GM18499 (cell line): ENCODE measurements at regions not wholly inside any gene's neighbourhood (a gene's known extent, or its start where the extent isn't known, plus 50 kb on each side); places are given as distances from the start of the nearest gene placed in this dataset.

Experiments used
- ATAC-seq: cut with Tn5 transposase; IDR thresholded peaks from one replicate; pipeline ENCODE4 v1.9.1; 2021; ENCODE audit warnings: moderate number of reproducible peaks; ENCODE audit not compliant: insufficient read depth, unreplicated experiment

- no peak for ATAC-seq
These were observed 248.7 kb downstream of the RBFOX3 start for GRCh38 chr17:79361873-79362771.

DNA sequence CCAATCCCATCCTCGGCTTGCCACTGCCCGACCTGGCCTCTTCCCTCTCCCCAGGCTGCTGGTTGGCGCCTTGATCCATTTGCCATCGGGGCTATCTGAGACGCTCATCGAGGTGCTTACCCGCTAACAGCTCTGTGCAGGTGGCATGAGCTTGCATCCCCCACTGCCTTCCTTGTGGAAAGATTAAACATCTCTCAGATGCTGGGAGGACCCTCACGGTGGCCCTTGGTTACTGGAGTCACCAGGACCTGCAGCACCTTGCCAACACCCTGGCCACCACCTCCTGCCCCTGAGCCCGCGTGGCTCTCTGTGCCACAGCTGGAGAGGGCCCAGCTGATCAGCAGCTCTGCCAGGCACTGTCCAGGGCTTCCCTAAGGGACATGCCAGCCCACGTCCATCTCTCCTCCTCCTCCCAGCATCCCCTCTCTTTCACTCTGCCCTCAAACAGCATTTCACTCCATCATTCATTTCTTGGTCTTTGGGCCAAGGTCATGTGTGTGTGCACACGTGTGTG, 249.6 kb downstream of the RBFOX3 start:
- ATAC-seq, result no peak

GRCh38 chr17:79360196-79360595, 250.7 kb downstream of the RBFOX3 start:
- ATAC-seq, result no peak

DNA sequence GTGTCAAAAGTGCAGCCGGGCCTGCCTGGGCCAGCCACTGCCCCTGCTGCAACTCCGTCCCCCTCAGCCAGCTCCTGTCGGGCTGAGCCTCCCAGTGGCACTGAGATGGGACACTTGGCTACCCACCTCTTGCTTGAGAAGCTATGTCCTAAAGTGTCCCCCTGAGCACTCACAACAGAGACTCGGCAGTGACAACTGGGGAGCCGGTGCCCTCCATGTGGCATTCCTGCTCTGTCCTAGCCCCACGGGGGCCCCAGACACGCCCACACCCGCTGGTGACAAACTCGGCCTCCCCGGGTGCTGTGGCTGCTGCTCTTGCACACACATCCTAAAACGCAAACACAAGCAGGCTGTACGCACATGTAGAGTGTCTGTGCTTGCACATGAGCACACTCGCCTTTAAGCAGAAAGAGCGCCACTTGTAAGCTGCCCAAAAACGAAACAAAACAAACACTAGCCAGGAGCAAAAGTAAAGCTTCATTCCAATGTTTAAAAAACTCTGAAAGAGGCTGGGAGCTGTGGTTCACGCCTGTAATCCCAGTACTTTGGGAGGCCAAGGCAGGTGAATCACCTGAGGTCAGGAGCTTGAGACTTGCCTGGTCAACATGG, 253.9 kb downstream of the RBFOX3 start:
- no peak for ATAC-seq

DNA sequence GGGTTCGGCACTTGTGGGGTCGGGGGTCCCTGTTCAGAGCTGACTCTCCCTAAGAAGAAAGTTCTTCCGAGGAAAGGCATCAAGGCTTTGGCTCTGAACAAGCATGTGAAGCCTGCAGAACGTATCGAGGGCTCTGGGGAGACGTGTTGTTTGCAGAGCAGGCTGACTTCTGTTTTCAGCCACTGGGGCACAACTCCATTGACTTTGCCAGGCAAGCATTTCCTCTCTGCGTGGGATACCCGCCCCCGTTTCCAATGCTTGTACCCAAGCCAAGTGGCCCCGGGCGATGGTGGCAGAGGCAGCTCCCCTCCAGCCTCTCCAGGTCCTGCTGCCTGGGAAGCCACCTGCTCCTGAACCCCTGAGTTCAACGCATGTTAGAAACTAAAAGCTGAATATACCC, 255.7 kb downstream of the RBFOX3 start:
- no peak for ATAC-seq

DNA sequence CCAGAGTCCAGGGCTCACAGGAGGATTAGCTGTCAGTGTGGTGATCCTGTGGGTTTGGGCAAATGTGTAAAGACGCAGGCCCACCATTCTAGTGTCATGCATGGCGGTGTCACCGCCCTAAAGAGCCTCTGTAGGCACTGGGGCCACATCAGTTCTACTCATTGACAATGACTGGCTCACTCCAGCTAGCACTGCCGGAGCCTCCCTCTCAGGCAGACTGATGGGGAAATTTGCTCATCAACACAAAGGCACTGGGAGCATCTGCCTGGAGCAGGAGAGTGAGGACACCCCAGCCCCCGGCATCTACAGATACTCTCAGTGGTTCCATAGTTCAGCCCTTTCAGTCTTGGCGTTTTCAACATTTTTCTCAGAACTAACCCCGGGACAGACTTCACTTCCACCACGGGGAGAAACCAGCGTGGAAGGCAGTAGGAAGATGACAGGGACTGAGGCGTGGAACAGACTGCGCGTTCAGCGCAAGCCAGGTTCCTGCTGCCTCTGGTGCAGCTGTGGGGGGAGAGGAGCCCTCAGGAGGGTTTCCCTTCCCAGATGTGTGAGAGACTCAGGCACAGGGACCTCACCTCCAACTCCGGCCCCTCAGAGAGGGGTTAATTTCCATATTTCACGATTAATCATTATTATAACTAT, 256.6 kb downstream of the RBFOX3 start:
- no peak for ATAC-seq

GRCh38 chr17:79353548-79353947, 257.3 kb downstream of the RBFOX3 start:
- no peak for ATAC-seq

DNA sequence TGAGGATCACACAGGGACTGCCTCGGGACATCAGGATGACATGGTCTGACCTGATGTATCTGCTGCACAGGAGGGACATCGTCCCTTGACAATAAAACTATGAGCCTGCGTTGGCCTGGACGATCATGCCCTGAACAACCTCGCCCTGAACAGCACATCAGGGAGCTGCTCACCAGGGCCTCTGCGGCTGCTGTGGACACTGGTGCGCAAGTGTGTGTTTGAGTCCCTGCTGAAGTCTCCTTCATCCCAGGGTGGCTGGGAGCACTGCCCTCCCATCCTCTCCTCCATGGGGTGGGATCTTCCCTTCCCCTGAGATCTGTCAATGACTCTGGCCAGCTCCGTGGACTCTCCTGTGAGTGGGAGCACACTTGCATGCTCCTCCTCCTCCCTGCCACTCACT, 257.8 kb downstream of the RBFOX3 start:
- no peak for ATAC-seq

DNA sequence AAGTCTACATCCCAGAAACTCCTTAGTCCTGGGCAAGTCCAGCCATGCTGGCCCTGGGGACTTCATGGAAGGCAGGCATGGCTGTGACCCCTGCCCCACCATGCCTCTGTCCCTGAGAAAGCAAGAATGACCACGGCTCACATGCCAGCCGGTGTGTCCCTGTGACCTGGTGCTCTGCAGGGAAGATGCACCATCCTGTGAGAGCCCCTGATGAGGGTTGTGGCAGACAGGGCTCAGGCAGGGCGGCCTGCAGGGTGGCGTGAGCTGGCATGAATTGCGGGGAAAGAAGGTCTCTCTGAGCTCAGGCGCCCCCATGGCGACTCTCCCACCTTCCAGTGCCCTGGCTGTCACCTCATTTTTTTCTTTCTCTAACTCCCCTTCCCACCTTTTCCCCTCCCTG, 260.3 kb downstream of the RBFOX3 start:
- no peak for ATAC-seq

GRCh38 chr17:79349506-79350400, 261.1 kb downstream of the RBFOX3 start:
- ATAC-seq, result no peak

GRCh38 chr17:79342376-79342775, 267.8 kb downstream of the ENGASE start:
- no peak for ATAC-seq

DNA sequence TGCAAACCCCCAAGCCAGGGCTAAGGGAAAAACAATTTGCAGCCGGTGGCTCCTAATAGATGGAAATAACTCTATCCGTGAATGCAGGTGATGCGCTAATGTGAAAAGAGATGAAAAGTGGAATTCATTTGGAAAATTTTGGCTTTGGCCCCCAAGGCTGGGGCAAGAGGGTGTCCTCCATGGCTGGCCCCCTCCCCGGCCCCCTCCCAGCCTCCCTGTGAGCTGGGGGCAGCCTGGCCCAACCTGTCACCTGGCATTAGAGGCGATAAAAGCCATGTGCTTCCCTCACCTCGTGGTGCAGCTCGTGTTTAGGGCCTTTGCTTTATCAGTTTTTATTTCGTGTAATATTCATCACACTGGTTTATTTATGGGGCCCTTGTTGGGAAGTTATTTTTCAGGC, 267.2 kb downstream of the ENGASE start:
- ATAC-seq, result no peak

DNA sequence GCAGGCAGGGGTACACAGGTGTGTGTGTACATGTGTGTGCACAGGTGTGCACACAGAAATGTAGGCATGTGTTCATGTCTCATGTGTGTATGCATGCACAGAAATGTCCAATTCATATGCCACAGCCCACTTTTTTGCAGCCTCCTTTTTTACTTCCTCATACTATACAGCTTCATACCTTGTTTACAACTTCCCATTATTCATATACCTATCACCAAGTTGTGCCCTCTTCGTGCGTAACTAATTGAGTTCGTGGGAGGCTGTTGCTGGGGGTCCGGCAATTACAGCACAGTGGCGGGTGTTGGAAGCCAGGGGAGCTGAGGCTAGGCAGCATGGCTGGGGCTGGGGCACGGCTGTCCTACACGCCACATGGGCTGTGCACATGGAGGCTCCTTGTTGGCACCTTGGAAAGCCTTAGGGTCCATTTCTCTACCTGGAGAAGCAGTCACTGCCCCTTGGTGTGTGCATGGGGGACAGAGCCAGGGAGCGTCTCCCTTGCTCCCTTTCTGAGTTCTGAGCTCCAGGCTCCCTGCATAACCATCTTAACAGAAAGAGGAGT, 266.7 kb downstream of the ENGASE start:
- peak; percentile 28 for ATAC-seq

- ATAC-seq, result peak; percentile 74
These were observed 266.0 kb downstream of the ENGASE start for GRCh38 chr17:79340333-79341221.

DNA sequence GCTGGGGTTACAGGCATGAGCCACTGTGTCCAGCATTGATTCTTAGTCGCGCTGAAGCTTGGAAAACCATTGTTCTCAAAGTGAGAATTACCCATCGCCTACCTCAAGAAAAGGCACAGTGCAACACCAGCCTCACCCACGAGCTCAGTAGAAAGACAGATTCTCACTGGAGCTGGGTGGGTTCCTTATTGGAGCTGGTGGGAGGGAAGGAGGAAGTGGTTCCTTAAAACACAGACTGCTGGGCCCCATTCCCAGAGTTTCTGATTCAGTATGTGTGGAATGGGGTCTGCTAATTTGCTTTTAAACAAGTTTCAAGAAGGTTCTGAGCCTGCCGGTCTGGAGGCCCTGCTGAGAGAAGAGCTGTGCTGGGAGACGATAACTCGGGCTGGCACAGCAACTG, 264.7 kb downstream of the ENGASE start:
- ATAC-seq, result no peak

- no peak for ATAC-seq
These were observed 264.0 kb downstream of the ENGASE start for GRCh38 chr17:79338604-79339003.

DNA sequence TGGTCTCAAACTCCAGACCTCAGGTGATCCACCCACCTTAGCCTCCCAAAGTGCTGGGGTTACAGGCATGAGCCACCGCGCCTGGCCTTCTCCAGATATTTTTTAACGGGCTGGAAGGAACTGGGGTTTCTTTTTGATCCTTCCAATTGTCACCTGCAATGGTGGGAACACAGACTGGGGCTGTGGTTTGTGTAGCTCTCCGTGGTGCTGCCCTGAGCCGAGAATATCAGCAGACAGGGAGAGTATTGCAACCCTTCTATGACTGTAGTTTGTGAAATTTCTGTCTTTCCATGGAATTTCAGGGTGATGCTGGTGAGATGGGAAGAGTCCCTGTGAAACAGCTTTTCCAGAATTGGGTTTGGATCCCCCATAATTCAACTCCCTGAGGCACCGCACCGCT, 263.5 kb downstream of the ENGASE start:
- no peak for ATAC-seq

GRCh38 chr17:79337053-79337452, 262.4 kb downstream of the ENGASE start:
- no peak for ATAC-seq

- no peak for ATAC-seq
These were observed 260.8 kb downstream of the ENGASE start for GRCh38 chr17:79335456-79335855.
